Keratinocyte (primary cell): ENCODE measurements at regions not wholly inside any gene's neighbourhood (a gene's known extent, or its start where the extent isn't known, plus 50 kb on each side); places are given as distances from the start of the nearest gene placed in this dataset.

Experiments used
- EZH2 ChIP-seq: IDR thresholded peaks from one replicate; pipeline ENCODE4 v1.6.1; 2012; ENCODE audit warnings: inconsistent platforms, mild to moderate bottlenecking, low read length, moderate library complexity
- TF ChIP-seq, protein P1 (sequence below), 3 experiments: IDR thresholded peaks in 1 of 3; conservative IDR thresholded peaks in 1 of 3; optimal IDR thresholded peaks in 1 of 3; 2 replicates in 2 of 3; 3 replicates in 1 of 3; pipeline versions ENCODE3 to v1.5.1; 2011; ENCODE audit warnings: low read length in 3 of 3, mild to moderate bottlenecking in 3 of 3, moderate library complexity in 2 of 3, control low read depth in 1 of 3, inconsistent platforms in 1 of 3; ENCODE audit not compliant: insufficient read depth in 2 of 3; ENCODE audit errors: extremely low read depth in 1 of 3

DNA sequence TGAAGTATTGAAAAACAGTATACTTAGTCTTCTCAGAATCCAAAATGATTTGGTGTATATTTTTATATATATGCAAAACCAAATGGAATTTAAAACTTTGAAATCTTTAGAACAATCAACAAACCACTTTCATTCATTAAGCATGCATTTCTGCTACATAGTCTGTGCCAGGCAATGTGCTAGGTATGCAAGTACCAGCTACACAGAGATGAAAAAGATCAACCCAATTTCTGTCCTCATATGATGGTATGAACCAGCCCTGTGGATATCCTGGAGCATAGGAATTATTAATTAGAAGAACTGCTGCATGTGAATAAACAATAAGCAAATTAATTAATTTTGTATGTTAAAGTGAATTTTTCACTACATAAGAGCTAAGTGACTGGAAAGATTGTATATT, 51.2 kb upstream of the RTN4 start:
- TF ChIP-seq, protein P1, sequence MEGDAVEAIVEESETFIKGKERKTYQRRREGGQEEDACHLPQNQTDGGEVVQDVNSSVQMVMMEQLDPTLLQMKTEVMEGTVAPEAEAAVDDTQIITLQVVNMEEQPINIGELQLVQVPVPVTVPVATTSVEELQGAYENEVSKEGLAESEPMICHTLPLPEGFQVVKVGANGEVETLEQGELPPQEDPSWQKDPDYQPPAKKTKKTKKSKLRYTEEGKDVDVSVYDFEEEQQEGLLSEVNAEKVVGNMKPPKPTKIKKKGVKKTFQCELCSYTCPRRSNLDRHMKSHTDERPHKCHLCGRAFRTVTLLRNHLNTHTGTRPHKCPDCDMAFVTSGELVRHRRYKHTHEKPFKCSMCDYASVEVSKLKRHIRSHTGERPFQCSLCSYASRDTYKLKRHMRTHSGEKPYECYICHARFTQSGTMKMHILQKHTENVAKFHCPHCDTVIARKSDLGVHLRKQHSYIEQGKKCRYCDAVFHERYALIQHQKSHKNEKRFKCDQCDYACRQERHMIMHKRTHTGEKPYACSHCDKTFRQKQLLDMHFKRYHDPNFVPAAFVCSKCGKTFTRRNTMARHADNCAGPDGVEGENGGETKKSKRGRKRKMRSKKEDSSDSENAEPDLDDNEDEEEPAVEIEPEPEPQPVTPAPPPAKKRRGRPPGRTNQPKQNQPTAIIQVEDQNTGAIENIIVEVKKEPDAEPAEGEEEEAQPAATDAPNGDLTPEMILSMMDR (optimal IDR thresholded peaks at IDR 0.05 in 1 of 3, IDR thresholded peaks at IDR 0.05 in 1 of 3, conservative IDR thresholded peaks at IDR 0.05 in 1 of 3; ENCODE audit: extremely low read depth in 1 of 3, insufficient read depth in 2 of 3, low read length in 3 of 3): no peak
- TF ChIP-seq EZH2: no peak
